Liver (tissue), 8 donors: ENCODE measurements at regions not wholly inside any gene's neighbourhood (a gene's known extent, or its start where the extent isn't known, plus 50 kb on each side); places are given as distances from the start of the nearest gene placed in this dataset.

ENCODE experiments used
- DNase-seq: peaks from one replicate; pipeline ENCODE4 v3.0.0-alpha.2; 2017; ENCODE audit warnings: low spot score
- H3K27ac ChIP-seq, 2 donors: one replicate each; pipeline ENCODE4 v1.7.0; 2013; ENCODE audit warnings: inconsistent platforms in 2 of 2, low read length in 2 of 2, control low read depth in 1 of 2, low read depth in 1 of 2, mild to moderate bottlenecking in 1 of 2
- H3K27me3 ChIP-seq, 4 donors: one replicate each; pipeline versions ENCODE4 v1.6.1 to v1.7.0; 2013; ENCODE audit warnings: low read length in 3 of 4, inconsistent platforms in 1 of 4, mild to moderate bottlenecking in 1 of 4, moderate library complexity in 1 of 4; ENCODE audit not compliant: control insufficient read depth in 4 of 4, insufficient read depth in 4 of 4
- H3K36me3 ChIP-seq, 4 donors: one replicate each; pipeline versions ENCODE4 v1.6.1 to v1.7.0; 2013; ENCODE audit warnings: low read length in 3 of 4, mild to moderate bottlenecking in 3 of 4, low read depth in 1 of 4, moderate library complexity in 1 of 4; ENCODE audit not compliant: control insufficient read depth in 4 of 4, insufficient read depth in 3 of 4
- H3K4me1 ChIP-seq, 4 donors: one replicate each; pipeline versions ENCODE4 v1.6.1 to v1.7.0; 2013; ENCODE audit warnings: low read length in 3 of 4, mild to moderate bottlenecking in 3 of 4, moderate library complexity in 1 of 4; ENCODE audit not compliant: control insufficient read depth in 4 of 4, insufficient read depth in 4 of 4
- H3K4me3 ChIP-seq, 3 donors: one replicate each; pipeline versions ENCODE4 v1.6.1 to v1.7.0; 2013; ENCODE audit warnings: low read length in 3 of 3, control low read depth in 1 of 3, low read depth in 1 of 3, mild to moderate bottlenecking in 1 of 3
- H3K9ac ChIP-seq, 2 donors: one replicate each; pipeline ENCODE4 v1.7.0; 2013; ENCODE audit warnings: low read length in 2 of 2, mild to moderate bottlenecking in 2 of 2, moderate library complexity in 2 of 2, control low read depth in 1 of 2, low read depth in 1 of 2
- H3K9me3 ChIP-seq, 4 donors: one replicate each; pipeline versions ENCODE4 v1.6.1 to v1.7.0; 2013; ENCODE audit warnings: low read length in 3 of 4; ENCODE audit not compliant: control insufficient read depth in 4 of 4
- ATF3 ChIP-seq: IDR thresholded peaks from 2 replicates; pipeline ENCODE4 v1.6.1; 2016; ENCODE audit warnings: antibody characterized with exemption
- EGR1 ChIP-seq, 2 donors: IDR thresholded peaks; 2 replicates each; pipeline ENCODE4 v1.6.1; 2016 to 2018; ENCODE audit warnings: antibody characterized with exemption in 2 of 2, low read depth in 2 of 2
- FOXA1 ChIP-seq: IDR thresholded peaks from 2 replicates; pipeline ENCODE4 v1.6.1; 2016; ENCODE audit warnings: antibody characterized with exemption
- FOXA2 ChIP-seq: IDR thresholded peaks from 2 replicates; pipeline ENCODE4 v1.6.1; 2016; ENCODE audit warnings: antibody characterized with exemption
- GABPA ChIP-seq, 2 donors: IDR thresholded peaks in 1 of 2; conservative IDR thresholded peaks in 1 of 2; 2 replicates each; pipeline ENCODE4 v1.6.1; 2016; ENCODE audit warnings: antibody characterized with exemption in 2 of 2, mild to moderate bottlenecking in 1 of 2, moderate library complexity in 1 of 2
- HNF4A ChIP-seq, 2 donors: conservative IDR thresholded peaks; 2 replicates each; pipeline ENCODE4 v1.6.1; 2016; ENCODE audit warnings: antibody characterized with exemption in 2 of 2, mild to moderate bottlenecking in 2 of 2
- HNF4G ChIP-seq: IDR thresholded peaks from 2 replicates; pipeline ENCODE4 v1.6.1; 2016; ENCODE audit warnings: antibody characterized with exemption
- JUND ChIP-seq, 2 donors: IDR thresholded peaks; 2 replicates each; pipeline ENCODE4 v1.6.1; 2016; ENCODE audit warnings: antibody characterized with exemption in 2 of 2
- NR2F2 ChIP-seq: IDR thresholded peaks from 2 replicates; pipeline ENCODE4 v1.6.1; 2016; ENCODE audit warnings: antibody characterized with exemption
- RAD21 ChIP-seq, 2 donors: IDR thresholded peaks; 2 replicates each; pipeline ENCODE4 v1.6.1; 2016; ENCODE audit warnings: antibody characterized with exemption in 2 of 2, mild to moderate bottlenecking in 2 of 2
- RXRA ChIP-seq, 2 donors: IDR thresholded peaks; 2 replicates each; pipeline ENCODE4 v1.6.1; 2017 to 2018; ENCODE audit warnings: antibody characterized with exemption in 2 of 2, mild to moderate bottlenecking in 1 of 2
- SP1 ChIP-seq: IDR thresholded peaks from 2 replicates; pipeline ENCODE4 v1.6.1; 2018; ENCODE audit warnings: antibody characterized with exemption, mild to moderate bottlenecking
- TAF1 ChIP-seq: conservative IDR thresholded peaks from 2 replicates; pipeline ENCODE4 v1.6.1; 2016; ENCODE audit warnings: antibody characterized with exemption, mild to moderate bottlenecking
- YY1 ChIP-seq: IDR thresholded peaks from 2 replicates; pipeline ENCODE4 v1.6.1; 2016; ENCODE audit warnings: antibody characterized with exemption, mild to moderate bottlenecking
- ZBTB33 ChIP-seq: IDR thresholded peaks from 2 replicates; pipeline ENCODE4 v1.6.1; 2016; ENCODE audit warnings: antibody characterized with exemption
- WGBS: extraction: QIAGEN DNeasy Blood & Tissue Kit; methylation state at CpG from one replicate; pipeline ENCODE4 v1.1.7; 2013; 5-methylcytosine and 5-hydroxymethylcytosine counted together
- TF ChIP-seq, protein P1 (sequence below): fragments of 150-350 bp; IDR thresholded peaks from 2 replicates; pipeline ENCODE4 v1.5.1; 2017; ENCODE audit warnings: improper control_type of control experiment, low read depth, low read length; ENCODE audit not compliant: missing input control
- TF ChIP-seq, protein P2 (sequence below): IDR thresholded peaks from 2 replicates; pipeline ENCODE4 v1.6.1; 2016; ENCODE audit warnings: antibody characterized with exemption, mild to moderate bottlenecking
- TF ChIP-seq, protein P3 (sequence below): IDR thresholded peaks from 2 replicates; pipeline ENCODE4 v1.6.1; 2016; ENCODE audit warnings: antibody characterized with exemption
- donor health status: healthy.
- donor health status: healthy.
- donor health status: healthy.
- donor health status: healthy.
- donor health status: healthy.

GRCh38 chr2:183389546-183390080, 265.4 kb downstream of the NUP35 start:
- TF ChIP-seq FOXA1 (no peak), EGR1 (IDR thresholded peaks at IDR 0.05; ENCODE audit: low read depth in 2 of 2) (no peak), FOXA2 (no peak), YY1 (no peak), ATF3 (no peak), SP1 (no peak), HNF4G (no peak), GABPA (IDR thresholded peaks at IDR 0.05 in 1 of 2, conservative IDR thresholded peaks at IDR 0.05 in 1 of 2) (no peak), NR2F2 (no peak), HNF4A (conservative IDR thresholded peaks at IDR 0.05) (no peak), TAF1 (no peak), RAD21 (IDR thresholded peaks at IDR 0.05) (no peak), JUND (IDR thresholded peaks at IDR 0.05) (no peak), RXRA (IDR thresholded peaks at IDR 0.05) (no peak), ZBTB33 (no peak)
- TF ChIP-seq, protein P1, sequence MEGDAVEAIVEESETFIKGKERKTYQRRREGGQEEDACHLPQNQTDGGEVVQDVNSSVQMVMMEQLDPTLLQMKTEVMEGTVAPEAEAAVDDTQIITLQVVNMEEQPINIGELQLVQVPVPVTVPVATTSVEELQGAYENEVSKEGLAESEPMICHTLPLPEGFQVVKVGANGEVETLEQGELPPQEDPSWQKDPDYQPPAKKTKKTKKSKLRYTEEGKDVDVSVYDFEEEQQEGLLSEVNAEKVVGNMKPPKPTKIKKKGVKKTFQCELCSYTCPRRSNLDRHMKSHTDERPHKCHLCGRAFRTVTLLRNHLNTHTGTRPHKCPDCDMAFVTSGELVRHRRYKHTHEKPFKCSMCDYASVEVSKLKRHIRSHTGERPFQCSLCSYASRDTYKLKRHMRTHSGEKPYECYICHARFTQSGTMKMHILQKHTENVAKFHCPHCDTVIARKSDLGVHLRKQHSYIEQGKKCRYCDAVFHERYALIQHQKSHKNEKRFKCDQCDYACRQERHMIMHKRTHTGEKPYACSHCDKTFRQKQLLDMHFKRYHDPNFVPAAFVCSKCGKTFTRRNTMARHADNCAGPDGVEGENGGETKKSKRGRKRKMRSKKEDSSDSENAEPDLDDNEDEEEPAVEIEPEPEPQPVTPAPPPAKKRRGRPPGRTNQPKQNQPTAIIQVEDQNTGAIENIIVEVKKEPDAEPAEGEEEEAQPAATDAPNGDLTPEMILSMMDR: no peak
- TF ChIP-seq, protein P2, sequence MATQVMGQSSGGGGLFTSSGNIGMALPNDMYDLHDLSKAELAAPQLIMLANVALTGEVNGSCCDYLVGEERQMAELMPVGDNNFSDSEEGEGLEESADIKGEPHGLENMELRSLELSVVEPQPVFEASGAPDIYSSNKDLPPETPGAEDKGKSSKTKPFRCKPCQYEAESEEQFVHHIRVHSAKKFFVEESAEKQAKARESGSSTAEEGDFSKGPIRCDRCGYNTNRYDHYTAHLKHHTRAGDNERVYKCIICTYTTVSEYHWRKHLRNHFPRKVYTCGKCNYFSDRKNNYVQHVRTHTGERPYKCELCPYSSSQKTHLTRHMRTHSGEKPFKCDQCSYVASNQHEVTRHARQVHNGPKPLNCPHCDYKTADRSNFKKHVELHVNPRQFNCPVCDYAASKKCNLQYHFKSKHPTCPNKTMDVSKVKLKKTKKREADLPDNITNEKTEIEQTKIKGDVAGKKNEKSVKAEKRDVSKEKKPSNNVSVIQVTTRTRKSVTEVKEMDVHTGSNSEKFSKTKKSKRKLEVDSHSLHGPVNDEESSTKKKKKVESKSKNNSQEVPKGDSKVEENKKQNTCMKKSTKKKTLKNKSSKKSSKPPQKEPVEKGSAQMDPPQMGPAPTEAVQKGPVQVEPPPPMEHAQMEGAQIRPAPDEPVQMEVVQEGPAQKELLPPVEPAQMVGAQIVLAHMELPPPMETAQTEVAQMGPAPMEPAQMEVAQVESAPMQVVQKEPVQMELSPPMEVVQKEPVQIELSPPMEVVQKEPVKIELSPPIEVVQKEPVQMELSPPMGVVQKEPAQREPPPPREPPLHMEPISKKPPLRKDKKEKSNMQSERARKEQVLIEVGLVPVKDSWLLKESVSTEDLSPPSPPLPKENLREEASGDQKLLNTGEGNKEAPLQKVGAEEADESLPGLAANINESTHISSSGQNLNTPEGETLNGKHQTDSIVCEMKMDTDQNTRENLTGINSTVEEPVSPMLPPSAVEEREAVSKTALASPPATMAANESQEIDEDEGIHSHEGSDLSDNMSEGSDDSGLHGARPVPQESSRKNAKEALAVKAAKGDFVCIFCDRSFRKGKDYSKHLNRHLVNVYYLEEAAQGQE: no peak
- TF ChIP-seq, protein P3, sequence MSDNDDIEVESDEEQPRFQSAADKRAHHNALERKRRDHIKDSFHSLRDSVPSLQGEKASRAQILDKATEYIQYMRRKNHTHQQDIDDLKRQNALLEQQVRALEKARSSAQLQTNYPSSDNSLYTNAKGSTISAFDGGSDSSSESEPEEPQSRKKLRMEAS: no peak

More at GRCh38 chr2:183389546-183390080, 265.4 kb downstream of the NUP35 start:
- WGBS: 85% methylated on average over 2 of the region's 2 CpGs
- no peaks in the 10 kb centered on the region for H3K27me3 ChIP-seq
- H3K4me3 ChIP-seq: no peak overlapping the region
- H3K4me1 ChIP-seq: no peaks in the 10 kb centered on the region
- no peak for DNase-seq
- no peak overlapping the region for H3K27ac ChIP-seq
- H3K9me3 ChIP-seq: peaks cover 2 to 11% (median 3%) of the 10 kb centered on the region in 4 donors
- H3K9ac ChIP-seq: no peak overlapping the region
- H3K36me3 ChIP-seq: no peaks in the 10 kb centered on the region
